WTC11 (cell line): ENCODE measurements at regions not wholly inside any gene's neighbourhood (a gene's known extent, or its start where the extent isn't known, plus 50 kb on each side); places are given as distances from the start of the nearest gene placed in this dataset.
"Not testable (repeated sequence)": the region's sequence is repeated elsewhere in the genome, so short reads cannot be mapped to it uniquely, and the experiment has no call there.

Experiments used
- ATAC-seq: fragments of 200-7000 bp; cut with Tn5 transposase; 2 replicates; pipeline ENCODE4 v1.10.0; 2021; ENCODE audit warnings: mild to moderate bottlenecking, moderate library complexity
- CTCF ChIA-PET: fragments of 300-600 bp; sonication (Branson Sonifier 250); formaldehyde crosslinking; loops from one replicate; lab custom pipeline; 2021; ENCODE audit warnings: antibody characterized with exemption; lab: Charles Lee
- POLR2A ChIA-PET: fragments of 350-600 bp; sonication (Branson Sonifier 250); formaldehyde crosslinking; loops from one replicate; lab custom pipeline; 2021; ENCODE audit warnings: antibody characterized with exemption; lab: Charles Lee
- DNase-seq: peaks from one replicate; pipeline ENCODE4 v3.0.0; 2021; ENCODE audit warnings: low spot score
- H3K27ac Mint-ChIP-seq: 2 replicates; pipeline ENCODE4 v1.8.0; 2021; ENCODE audit warnings: mixed read lengths
- H3K27me3 Mint-ChIP-seq: 2 replicates; pipeline ENCODE4 v1.8.0; 2021; ENCODE audit warnings: low read depth, mild to moderate bottlenecking, moderate library complexity, mixed read lengths
- H3K36me3 Mint-ChIP-seq: 2 replicates; pipeline ENCODE4 v1.8.0; 2021; ENCODE audit warnings: mixed read lengths
- H3K4me1 Mint-ChIP-seq: 2 replicates; pipeline ENCODE4 v1.8.0; 2022; ENCODE audit warnings: mixed read lengths
- H3K4me3 Mint-ChIP-seq: 2 replicates; pipeline ENCODE4 v1.8.0; 2021; ENCODE audit warnings: mild to moderate bottlenecking, moderate library complexity, mixed read lengths
- H3K9me3 Mint-ChIP-seq: 2 replicates; pipeline ENCODE4 v1.8.0; 2021; ENCODE audit warnings: mixed read lengths
- FOXP1 ChIP-seq: sonication (generic); formaldehyde crosslinking; IDR thresholded peaks from 2 replicates; pipeline ENCODE4 v1.8.0; 2022; ENCODE audit warnings: missing genetic modification reagents, mild to moderate bottlenecking, moderate library complexity, borderline replicate concordance
- GABPB1 ChIP-seq: sonication (generic); formaldehyde crosslinking; IDR thresholded peaks from 2 replicates; pipeline ENCODE4 v1.8.1; 2023; ENCODE audit warnings: mild to moderate bottlenecking, missing genetic modification reagents
- MXD4 ChIP-seq: fragments of 250-450 bp; sonication (Bioruptor Pico); IDR thresholded peaks from 2 replicates; pipeline ENCODE4 v1.8.0; 2021; ENCODE audit warnings: mild to moderate bottlenecking, moderate library complexity, borderline replicate concordance
- NFYB ChIP-seq: sonication (generic); formaldehyde crosslinking; conservative IDR thresholded peaks from 2 replicates; pipeline ENCODE4 v1.8.0; 2022; ENCODE audit warnings: low read depth, missing genetic modification reagents
- NR1H2 ChIP-seq: sonication (generic); formaldehyde crosslinking; IDR thresholded peaks from 2 replicates; pipeline ENCODE4 v1.9.0; 2021; ENCODE audit warnings: mild to moderate bottlenecking, moderate library complexity, missing genetic modification reagents
- SMAD4 ChIP-seq: sonication (generic); formaldehyde crosslinking; IDR thresholded peaks from 2 replicates; pipeline ENCODE4 v1.8.0; 2022; ENCODE audit warnings: mild to moderate bottlenecking, missing genetic modification reagents
- SOX15 ChIP-seq: fragments of 250-450 bp; sonication (Bioruptor Pico); IDR thresholded peaks from 2 replicates; pipeline ENCODE4 v1.9.0; 2021; ENCODE audit warnings: mild to moderate bottlenecking
- ZNF263 ChIP-seq: sonication (generic); formaldehyde crosslinking; IDR thresholded peaks from 2 replicates; pipeline ENCODE4 v1.8.1; 2022; ENCODE audit warnings: low read depth, mild to moderate bottlenecking, moderate library complexity, missing genetic modification reagents
- TF ChIP-seq, protein P1 (sequence below): sonication (generic); formaldehyde crosslinking; IDR thresholded peaks from 2 replicates; pipeline ENCODE4 v1.8.0; 2023; ENCODE audit warnings: missing genetic modification reagents
- TF ChIP-seq, protein P2 (sequence below): fragments of 250-450 bp; sonication (Bioruptor Pico); IDR thresholded peaks from 2 replicates; pipeline ENCODE4 v1.9.0; 2021; ENCODE audit warnings: moderate library complexity, mild to moderate bottlenecking, inconsistent platforms, borderline replicate concordance
- TF ChIP-seq, protein P3 (sequence below): sonication (generic); formaldehyde crosslinking; IDR thresholded peaks from 2 replicates; pipeline ENCODE4 v1.8.1; 2023; ENCODE audit warnings: mild to moderate bottlenecking, missing genetic modification reagents, moderate library complexity
- TF ChIP-seq, protein P4 (sequence below): fragments of 250-450 bp; sonication (Bioruptor Pico); conservative IDR thresholded peaks from 2 replicates; pipeline ENCODE4 v1.9.0; 2021; ENCODE audit warnings: mild to moderate bottlenecking
- TF ChIP-seq, protein P5 (sequence below): fragments of 200-600 bp; IDR thresholded peaks from 2 replicates; pipeline ENCODE4 v1.8.0; 2022; ENCODE audit warnings: antibody characterized with exemption

DNA sequence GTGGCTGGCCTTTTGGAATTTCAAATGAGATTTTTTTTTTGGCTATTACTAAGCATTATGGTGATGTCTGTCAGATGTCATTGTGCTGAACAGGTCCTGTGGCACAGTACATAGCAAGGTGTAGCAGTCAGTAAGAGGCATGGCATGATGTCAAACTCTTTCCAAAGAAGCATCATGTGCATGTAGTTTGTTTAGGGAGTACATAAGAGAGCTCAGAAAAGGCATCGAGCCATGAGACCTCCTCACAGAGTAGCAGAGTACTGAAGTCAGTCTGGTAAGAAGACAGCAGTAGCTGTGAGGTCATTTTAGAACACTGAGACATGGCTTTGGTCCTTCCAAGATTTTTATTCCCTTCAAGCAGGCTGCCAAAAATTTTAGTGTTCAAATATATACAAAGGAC, 134.9 kb upstream of the SPRED1 start:
- POLR2A ChIA-PET: no interaction called here
- TF ChIP-seq, protein P1, sequence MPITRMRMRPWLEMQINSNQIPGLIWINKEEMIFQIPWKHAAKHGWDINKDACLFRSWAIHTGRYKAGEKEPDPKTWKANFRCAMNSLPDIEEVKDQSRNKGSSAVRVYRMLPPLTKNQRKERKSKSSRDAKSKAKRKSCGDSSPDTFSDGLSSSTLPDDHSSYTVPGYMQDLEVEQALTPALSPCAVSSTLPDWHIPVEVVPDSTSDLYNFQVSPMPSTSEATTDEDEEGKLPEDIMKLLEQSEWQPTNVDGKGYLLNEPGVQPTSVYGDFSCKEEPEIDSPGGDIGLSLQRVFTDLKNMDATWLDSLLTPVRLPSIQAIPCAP (CRISPR knock-in tag): no peak
- TF ChIP-seq, protein P2, sequence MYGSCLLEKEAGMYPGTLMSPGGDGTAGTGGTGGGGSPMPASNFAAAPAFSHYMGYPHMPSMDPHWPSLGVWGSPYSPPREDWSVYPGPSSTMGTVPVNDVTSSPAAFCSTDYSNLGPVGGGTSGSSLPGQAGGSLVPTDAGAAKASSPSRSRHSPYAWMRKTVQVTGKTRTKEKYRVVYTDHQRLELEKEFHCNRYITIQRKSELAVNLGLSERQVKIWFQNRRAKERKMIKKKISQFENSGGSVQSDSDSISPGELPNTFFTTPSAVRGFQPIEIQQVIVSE (CRISPR knock-in tag): no peak
- TF ChIP-seq, protein P3, sequence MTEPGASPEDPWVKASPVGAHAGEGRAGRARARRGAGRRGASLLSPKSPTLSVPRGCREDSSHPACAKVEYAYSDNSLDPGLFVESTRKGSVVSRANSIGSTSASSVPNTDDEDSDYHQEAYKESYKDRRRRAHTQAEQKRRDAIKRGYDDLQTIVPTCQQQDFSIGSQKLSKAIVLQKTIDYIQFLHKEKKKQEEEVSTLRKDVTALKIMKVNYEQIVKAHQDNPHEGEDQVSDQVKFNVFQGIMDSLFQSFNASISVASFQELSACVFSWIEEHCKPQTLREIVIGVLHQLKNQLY (CRISPR knock-in tag): no peak
- TF ChIP-seq MXD4 (CRISPR knock-in tag): no peak
- no peak for ATAC-seq

DNA sequence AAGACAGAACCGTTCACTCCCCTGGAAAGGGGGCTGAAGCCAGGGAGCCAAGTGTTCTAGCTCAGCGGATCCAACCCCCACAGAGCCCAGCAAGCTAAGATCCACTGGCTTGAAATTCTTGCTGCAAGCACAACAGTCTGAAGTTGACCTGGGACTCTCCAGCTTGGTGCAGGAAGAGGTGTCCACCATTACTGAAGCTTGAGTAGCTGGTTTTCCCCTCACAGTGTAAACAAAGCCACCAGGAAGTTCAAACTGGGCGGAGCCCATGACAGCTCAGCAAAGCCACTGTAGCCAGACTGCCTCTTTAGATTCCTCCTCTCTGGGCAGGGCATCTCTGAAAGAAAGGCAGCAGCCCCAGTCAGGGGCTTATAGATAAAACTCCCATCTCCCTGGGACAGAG, 132.8 kb upstream of the SPRED1 start:
- DNase-seq, H3K4me1 Mint-ChIP-seq, H3K4me3 Mint-ChIP-seq, H3K27me3 Mint-ChIP-seq, ATAC-seq, H3K36me3 Mint-ChIP-seq, CTCF ChIA-PET, H3K27ac Mint-ChIP-seq: not testable (repeated sequence)
- POLR2A ChIA-PET: interaction anchor here (0.6 kb wide), 1 partner anchor 35 kb away, joined by 3 read pairs; no protein-coding TSS in a partner anchor
- H3K9me3 Mint-ChIP-seq: peaks cover 22% of the 10 kb centered on the region

More for the DNA sequence above, 134.9 kb upstream of the SPRED1 start:
- Mint-ChIP-seq H3K4me3 (no peak overlapping the region), H3K9me3 (peaks cover 22% of the 10 kb centered on the region), H3K27ac (no peak overlapping the region), H3K4me1 (peaks cover 17% of the 10 kb centered on the region), H3K36me3 (peaks cover 4% of the 10 kb centered on the region; the same call in 1 of the 2 replicates), H3K27me3 (no peaks in the 10 kb centered on the region)
- CTCF ChIA-PET: no interaction called here
- DNase-seq: no peak

DNA sequence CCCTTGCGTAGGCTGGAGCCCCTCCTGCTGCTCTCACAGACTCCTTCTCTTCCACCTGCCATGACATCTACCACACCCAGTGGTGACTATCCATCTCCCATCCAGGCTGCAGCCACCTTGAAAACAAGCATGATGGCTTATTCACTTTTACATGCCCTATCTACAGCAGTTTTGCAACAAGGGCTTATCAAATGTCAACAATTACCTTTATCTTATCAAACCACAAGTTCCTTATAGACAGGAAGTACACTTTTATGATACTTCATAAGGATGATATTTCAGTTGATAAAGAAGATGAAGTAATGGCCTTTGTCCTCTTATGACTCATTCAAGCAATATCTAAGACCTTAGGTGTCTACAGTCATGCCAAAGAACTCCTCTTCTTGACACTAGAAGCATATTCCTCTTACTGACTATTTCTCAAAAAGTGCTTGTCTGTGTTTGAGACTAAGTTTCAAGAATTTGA, 125.3 kb upstream of the SPRED1 start:
- Mint-ChIP-seq H3K27ac (no peak overlapping the region), H3K4me1 (peaks cover 25% of the 10 kb centered on the region), H3K27me3 (no peaks in the 10 kb centered on the region), H3K36me3 (no peaks in the 10 kb centered on the region; the same call in 1 of the 2 replicates), H3K4me3 (no peak overlapping the region), H3K9me3 (peaks cover 3% of the 10 kb centered on the region)
- ChIA-PET CTCF (no interaction called here), POLR2A (no interaction called here)
- DNase-seq (no peak), ATAC-seq (no peak)
- no peak for TF ChIP-seq GABPB1
- TF ChIP-seq, protein P4, sequence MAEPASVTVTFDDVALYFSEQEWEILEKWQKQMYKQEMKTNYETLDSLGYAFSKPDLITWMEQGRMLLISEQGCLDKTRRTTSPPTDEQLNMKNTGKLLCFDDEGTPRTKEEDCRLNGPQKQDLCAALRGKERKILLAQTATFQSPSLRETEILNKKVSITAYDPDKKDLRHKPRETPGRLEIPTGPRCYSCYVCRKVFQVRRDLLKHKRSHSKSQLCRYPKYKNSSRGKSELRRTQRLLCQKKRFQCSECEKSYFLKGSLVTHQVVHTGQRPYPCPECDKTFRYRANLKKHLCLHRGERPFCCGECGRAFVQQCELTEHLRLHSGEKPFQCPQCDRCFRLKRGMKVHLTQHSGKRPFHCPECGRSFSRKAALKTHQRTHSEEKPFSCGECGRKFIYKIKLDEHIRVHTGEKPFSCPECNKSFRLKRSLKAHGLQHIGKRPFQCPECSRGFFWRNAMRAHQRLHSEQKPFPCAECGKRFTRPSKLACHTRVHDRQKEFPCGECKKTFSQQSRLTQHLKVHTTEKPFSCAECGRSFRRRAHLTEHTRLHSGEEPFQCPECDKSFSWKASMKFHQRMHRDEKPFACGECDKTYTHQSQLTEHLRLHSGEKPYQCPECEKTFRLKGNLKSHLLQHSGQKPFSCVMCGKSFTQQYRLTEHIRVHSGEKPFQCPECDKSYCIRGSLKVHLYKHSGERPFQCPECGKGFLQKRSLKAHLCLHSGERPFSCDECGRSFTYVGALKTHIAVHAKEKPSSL (CRISPR knock-in tag): no peak
- TF ChIP-seq, protein P3 (CRISPR knock-in tag): no peak

DNA sequence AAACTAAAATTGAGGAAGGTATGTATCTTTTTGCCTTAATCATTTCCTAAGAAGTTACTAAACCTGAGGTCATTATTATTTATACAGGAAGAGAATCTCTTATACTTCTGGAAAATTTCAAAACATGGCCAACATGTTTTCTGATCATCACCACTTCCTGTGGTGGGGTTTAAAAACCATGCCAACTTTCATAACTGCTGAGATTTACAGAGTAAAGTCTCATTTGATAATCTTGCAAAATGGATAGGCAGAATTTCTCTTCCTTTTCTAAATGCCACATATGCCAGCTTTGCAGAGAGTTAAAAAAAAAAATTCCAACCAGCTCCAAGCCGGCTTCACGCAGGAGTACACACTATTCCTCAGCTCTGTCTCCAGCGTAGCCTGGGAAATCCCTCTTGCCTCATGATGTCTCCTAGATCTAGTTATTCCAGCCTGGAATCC, 124.3 kb upstream of the SPRED1 start:
- Mint-ChIP-seq H3K4me3 (no peak overlapping the region), H3K27me3 (no peaks in the 10 kb centered on the region), H3K9me3 (no peaks in the 10 kb centered on the region), H3K27ac (no peak overlapping the region), H3K36me3 (no peaks in the 10 kb centered on the region), H3K4me1 (peaks cover 25% of the 10 kb centered on the region)
- ChIA-PET CTCF (interaction anchor here (0.9 kb wide), 1 partner anchor 572 kb away, joined by 3 read pairs; no protein-coding TSS in a partner anchor), POLR2A (no interaction called here)
- DNase-seq (no peak), ATAC-seq (no peak)
- no peak for TF ChIP-seq NR1H2 (CRISPR knock-in tag)

DNA sequence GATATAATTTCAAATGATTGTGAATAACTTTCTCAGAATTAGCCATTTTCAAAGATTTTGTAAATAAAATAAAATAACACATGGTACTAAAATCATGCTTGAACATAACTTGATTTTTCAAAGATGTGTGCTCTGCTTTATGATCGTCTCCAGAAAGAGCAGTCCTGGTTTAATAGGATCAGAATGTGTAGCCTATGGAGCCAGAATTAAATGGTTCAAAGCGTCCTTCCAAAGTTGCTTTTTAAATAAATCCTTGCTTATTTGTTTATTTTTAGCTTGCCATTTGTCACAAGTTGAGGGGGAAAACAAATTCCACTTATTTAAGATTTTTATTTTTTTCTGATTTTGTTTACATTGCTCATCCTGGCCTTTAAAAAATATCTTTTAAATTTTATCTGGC, 123.7 kb upstream of the SPRED1 start:
- CTCF ChIA-PET: no interaction called here
- no peak for TF ChIP-seq GABPB1
- no peak for TF ChIP-seq SMAD4 (CRISPR knock-in tag)
- TF ChIP-seq FOXP1 (CRISPR knock-in tag): no peak
- TF ChIP-seq NFYB (CRISPR knock-in tag): no peak
- TF ChIP-seq, protein P4 (CRISPR knock-in tag): no peak
- TF ChIP-seq SOX15: no peak
- no peak for TF ChIP-seq ZNF263 (CRISPR knock-in tag)
- TF ChIP-seq, protein P5, sequence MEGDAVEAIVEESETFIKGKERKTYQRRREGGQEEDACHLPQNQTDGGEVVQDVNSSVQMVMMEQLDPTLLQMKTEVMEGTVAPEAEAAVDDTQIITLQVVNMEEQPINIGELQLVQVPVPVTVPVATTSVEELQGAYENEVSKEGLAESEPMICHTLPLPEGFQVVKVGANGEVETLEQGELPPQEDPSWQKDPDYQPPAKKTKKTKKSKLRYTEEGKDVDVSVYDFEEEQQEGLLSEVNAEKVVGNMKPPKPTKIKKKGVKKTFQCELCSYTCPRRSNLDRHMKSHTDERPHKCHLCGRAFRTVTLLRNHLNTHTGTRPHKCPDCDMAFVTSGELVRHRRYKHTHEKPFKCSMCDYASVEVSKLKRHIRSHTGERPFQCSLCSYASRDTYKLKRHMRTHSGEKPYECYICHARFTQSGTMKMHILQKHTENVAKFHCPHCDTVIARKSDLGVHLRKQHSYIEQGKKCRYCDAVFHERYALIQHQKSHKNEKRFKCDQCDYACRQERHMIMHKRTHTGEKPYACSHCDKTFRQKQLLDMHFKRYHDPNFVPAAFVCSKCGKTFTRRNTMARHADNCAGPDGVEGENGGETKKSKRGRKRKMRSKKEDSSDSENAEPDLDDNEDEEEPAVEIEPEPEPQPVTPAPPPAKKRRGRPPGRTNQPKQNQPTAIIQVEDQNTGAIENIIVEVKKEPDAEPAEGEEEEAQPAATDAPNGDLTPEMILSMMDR: no peak

More for the DNA sequence above, 123.7 kb upstream of the SPRED1 start:
- no peak overlapping the region for H3K27ac Mint-ChIP-seq
- no peaks in the 10 kb centered on the region for H3K27me3 Mint-ChIP-seq
- H3K4me1 Mint-ChIP-seq: peaks cover 25% of the 10 kb centered on the region
- DNase-seq: no peak
- H3K36me3 Mint-ChIP-seq: no peaks in the 10 kb centered on the region
- no peaks in the 10 kb centered on the region for H3K9me3 Mint-ChIP-seq
- H3K4me3 Mint-ChIP-seq: no peak overlapping the region
- POLR2A ChIA-PET: no interaction called here
- no peak for ATAC-seq
